ENCODE measurements at regions not wholly inside any gene's neighbourhood (a gene's known extent, or its start where the extent isn't known, plus 50 kb on each side); places are given as distances from the start of the nearest gene placed in this dataset.

- ChIA-PET POLR2A (no interaction called here), CTCF (no interaction called here)
- BruUV-seq (replicated peaks), result no TSS peak
- DNase-seq (ENCODE audit: unreplicated experiment), result no peak
- Mint-ChIP-seq H3K36me3 (ENCODE audit: insufficient read depth, unreplicated experiment) (no peaks in the 10 kb centered on the region), H3K27me3 (ENCODE audit: insufficient read depth, unreplicated experiment) (peaks cover 25% of the 10 kb centered on the region), H3K27ac (ENCODE audit: low read depth, unreplicated experiment) (no peak overlapping the region), H3K4me3 (ENCODE audit: unreplicated experiment) (no peak overlapping the region), H3K9me3 (ENCODE audit: unreplicated experiment) (no peaks in the 10 kb centered on the region), H3K4me1 (ENCODE audit: insufficient read depth, unreplicated experiment) (no peaks in the 10 kb centered on the region)
- intact Hi-C loops (cut with micrococcal nuclease), result no loop called here
- no peak for TF ChIP-seq CTCF (IDR thresholded peaks at IDR 0.05; ENCODE audit: unreplicated experiment)
Measured at GRCh38 chr18:72058851-72059250, 485.3 kb downstream of the CBLN2 start.

- intact Hi-C loops (cut with micrococcal nuclease), result no loop called here
- Mint-ChIP-seq H3K4me3 (ENCODE audit: unreplicated experiment) (no peak overlapping the region), H3K4me1 (ENCODE audit: insufficient read depth, unreplicated experiment) (no peaks in the 10 kb centered on the region), H3K27me3 (ENCODE audit: insufficient read depth, unreplicated experiment) (peaks cover 10% of the 10 kb centered on the region), H3K36me3 (ENCODE audit: insufficient read depth, unreplicated experiment) (no peaks in the 10 kb centered on the region), H3K9me3 (ENCODE audit: unreplicated experiment) (no peaks in the 10 kb centered on the region), H3K27ac (ENCODE audit: low read depth, unreplicated experiment) (no peak overlapping the region)
- no peak for TF ChIP-seq CTCF (IDR thresholded peaks at IDR 0.05; ENCODE audit: unreplicated experiment)
- POLR2A ChIA-PET, result no interaction called here
- no peak for DNase-seq (ENCODE audit: unreplicated experiment)
- no TSS peak for BruUV-seq (replicated peaks)
- CTCF ChIA-PET, result interaction anchor here (0.7 kb wide), 1 partner anchor 1386 kb away, joined by 4 read pairs; no protein-coding TSS in a partner anchor
Measured at GRCh38 chr18:72056171-72056570, 488.0 kb downstream of the CBLN2 start.

- no peaks in the 10 kb centered on the region for H3K27me3 Mint-ChIP-seq (ENCODE audit: insufficient read depth, unreplicated experiment)
- H3K4me3 Mint-ChIP-seq (ENCODE audit: unreplicated experiment), result no peak overlapping the region
- no peak overlapping the region for H3K27ac Mint-ChIP-seq (ENCODE audit: low read depth, unreplicated experiment)
- no peaks in the 10 kb centered on the region for H3K9me3 Mint-ChIP-seq (ENCODE audit: unreplicated experiment)
- H3K36me3 Mint-ChIP-seq (ENCODE audit: insufficient read depth, unreplicated experiment), result no peaks in the 10 kb centered on the region
- peak; percentile 2 for DNase-seq (ENCODE audit: unreplicated experiment)
- BruUV-seq (replicated peaks), result no TSS peak
- no peaks in the 10 kb centered on the region for H3K4me1 Mint-ChIP-seq (ENCODE audit: insufficient read depth, unreplicated experiment)
- intact Hi-C loops (cut with micrococcal nuclease), result no loop called here
- POLR2A ChIA-PET, result no interaction called here
- CTCF ChIA-PET, result interaction anchor here (0.6 kb wide), 1 partner anchor 71 kb away, joined by 3 read pairs; no protein-coding TSS in a partner anchor
- no peak for TF ChIP-seq CTCF (IDR thresholded peaks at IDR 0.05; ENCODE audit: unreplicated experiment)
Measured at GRCh38 chr18:72041313-72042032, 502.7 kb downstream of the CBLN2 start.

GRCh38 chr18:72013427-72013850, 530.7 kb downstream of the CBLN2 start:
- no TSS peak for BruUV-seq (replicated peaks)
- DNase-seq (ENCODE audit: unreplicated experiment), result peak; percentile 44
- TF ChIP-seq CTCF (IDR thresholded peaks at IDR 0.05; ENCODE audit: unreplicated experiment), result no peak
- Mint-ChIP-seq H3K9me3 (ENCODE audit: unreplicated experiment) (peaks cover 6% of the 10 kb centered on the region), H3K27me3 (ENCODE audit: insufficient read depth, unreplicated experiment) (peaks cover 20% of the 10 kb centered on the region), H3K4me3 (ENCODE audit: unreplicated experiment) (no peak overlapping the region), H3K4me1 (ENCODE audit: insufficient read depth, unreplicated experiment) (peaks cover 7% of the 10 kb centered on the region), H3K27ac (ENCODE audit: low read depth, unreplicated experiment) (peak overlapping the region; percentile 21), H3K36me3 (ENCODE audit: insufficient read depth, unreplicated experiment) (no peaks in the 10 kb centered on the region)
- CTCF ChIA-PET, result no interaction called here
- intact Hi-C loops (cut with micrococcal nuclease), result no loop called here
- POLR2A ChIA-PET, result no interaction called here

Data from MCF 10A (cell line).